GM21576 (cell line): ENCODE measurements at regions not wholly inside any gene's neighbourhood (a gene's known extent, or its start where the extent isn't known, plus 50 kb on each side); places are given as distances from the start of the nearest gene placed in this dataset.

Source experiments
- ATAC-seq: cut with Tn5 transposase; IDR thresholded peaks from one replicate; pipeline ENCODE4 v1.9.1; 2021; ENCODE audit warnings: mild to moderate bottlenecking, moderate library complexity; ENCODE audit not compliant: unreplicated experiment

DNA sequence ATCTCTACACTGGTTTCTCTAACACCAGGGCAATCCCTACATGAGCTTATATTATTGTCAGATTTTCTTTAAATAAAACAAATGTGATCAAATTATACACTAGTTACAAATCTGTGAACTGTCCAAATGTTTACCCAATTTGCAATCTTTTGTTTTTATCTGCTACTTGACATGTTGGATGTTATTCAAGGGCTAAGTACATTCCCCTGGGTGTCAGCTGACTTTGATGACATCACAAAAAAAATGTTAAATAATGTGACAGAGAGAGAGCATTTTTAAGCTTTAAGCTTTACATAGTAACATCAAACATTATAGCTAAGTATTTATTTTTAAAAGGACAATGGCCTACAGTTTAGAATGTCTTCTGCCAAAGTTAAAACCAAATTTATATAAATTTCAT, 431.3 kb upstream of the PKN2 start:
- no peak for ATAC-seq

DNA sequence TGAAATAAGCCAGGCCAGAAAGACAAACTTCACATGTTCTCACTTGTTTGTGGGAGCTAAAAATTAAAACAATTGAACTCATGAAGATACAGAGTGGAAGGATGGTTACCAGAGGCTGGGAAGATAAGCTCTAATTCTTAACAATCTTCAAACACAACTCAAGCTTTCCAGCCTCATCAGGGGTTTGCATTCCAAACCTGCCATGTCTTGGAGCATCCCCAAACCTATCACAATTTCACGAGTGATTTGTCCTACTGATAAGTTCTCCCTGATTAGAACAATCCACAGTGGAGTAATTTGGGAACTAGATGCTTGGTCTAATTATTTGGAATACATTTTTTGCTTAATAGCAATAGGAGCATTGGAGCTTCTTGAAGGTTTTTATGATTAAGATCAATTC, 418.5 kb upstream of the PKN2 start:
- ATAC-seq, result no peak

DNA sequence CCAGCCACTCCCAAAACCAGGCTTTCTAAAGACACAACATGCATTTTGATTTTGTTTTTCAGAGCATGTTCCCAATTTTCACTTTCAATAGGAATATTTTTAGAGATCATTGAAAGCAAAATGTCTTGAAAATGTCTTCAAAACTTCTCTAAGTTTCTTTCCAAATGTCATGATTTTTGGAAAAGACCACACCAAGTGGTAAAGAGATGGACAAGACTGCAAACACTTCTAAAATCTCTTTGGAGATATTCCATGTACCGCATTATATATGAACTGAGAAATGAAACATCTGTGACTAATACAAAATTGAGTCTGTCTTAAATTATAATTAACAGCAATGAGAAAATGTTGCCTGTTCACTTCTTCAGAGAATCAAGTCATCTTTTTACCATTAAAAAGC, 418.0 kb upstream of the PKN2 start:
- no peak for ATAC-seq

DNA sequence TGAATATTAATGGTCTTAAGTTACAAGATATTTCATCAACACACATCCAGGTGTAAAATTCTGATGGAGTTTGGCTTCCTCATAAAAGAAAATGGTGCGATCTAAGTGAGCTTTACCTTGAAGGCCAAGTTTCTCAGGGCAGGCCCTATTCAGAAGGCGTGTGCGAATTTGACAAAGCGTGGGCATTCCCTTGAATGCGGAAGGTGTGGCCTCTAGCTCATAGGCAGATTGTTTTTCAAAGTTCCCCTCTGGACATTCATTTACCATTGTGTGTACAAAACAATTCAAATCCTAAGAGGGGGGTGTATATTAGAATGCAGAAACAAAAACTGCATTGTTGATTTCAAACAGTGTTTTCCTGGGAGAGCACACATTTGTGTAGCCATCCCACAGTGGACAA, 411.9 kb upstream of the PKN2 start:
- no peak for ATAC-seq

DNA sequence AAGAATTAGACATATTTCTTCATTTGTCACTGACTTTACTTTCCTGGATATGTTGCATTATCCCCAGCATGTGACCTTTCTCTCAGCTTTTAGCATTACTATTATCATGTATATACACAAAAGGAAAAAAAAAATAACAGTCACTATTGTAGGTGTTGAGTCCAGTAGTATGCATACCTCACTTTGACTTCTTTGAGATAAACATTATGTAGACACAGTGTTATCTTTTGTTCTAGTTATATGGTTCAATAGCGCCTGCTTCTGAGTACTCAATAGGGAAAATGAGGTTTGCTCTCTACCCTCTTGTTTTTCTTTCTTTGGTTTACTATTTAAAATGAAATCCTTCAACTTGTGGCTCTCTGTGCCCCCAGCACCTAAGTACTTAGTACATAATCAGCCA, 409.6 kb upstream of the PKN2 start:
- no peak for ATAC-seq

DNA sequence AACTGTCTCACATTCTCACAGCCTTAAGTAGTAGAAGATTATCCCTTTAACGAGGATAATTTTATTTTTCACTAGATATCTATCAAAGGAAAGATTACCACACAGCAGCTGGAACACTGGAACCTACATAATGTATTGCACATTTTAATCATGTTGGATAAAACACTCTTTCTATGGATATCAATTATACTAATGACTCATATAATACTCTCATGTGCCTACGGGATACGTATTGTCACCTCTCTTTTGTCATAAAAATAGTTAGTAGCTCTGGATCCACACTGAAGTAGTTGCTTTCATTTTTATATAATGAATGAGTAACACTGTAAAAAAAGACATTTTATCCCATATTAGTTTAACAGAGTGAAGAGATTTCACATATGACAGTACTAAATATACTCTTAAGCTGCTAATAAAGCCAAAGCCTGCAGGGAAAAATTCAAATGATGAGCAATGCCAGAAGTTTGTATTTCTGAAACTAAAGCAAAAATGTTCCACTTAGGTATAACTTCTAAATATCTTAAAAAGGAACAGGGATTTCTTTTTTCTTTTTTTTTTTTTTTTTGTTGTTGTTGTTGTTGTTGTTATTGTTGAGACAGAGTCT, 408.7 kb upstream of the PKN2 start:
- ATAC-seq, result no peak

DNA sequence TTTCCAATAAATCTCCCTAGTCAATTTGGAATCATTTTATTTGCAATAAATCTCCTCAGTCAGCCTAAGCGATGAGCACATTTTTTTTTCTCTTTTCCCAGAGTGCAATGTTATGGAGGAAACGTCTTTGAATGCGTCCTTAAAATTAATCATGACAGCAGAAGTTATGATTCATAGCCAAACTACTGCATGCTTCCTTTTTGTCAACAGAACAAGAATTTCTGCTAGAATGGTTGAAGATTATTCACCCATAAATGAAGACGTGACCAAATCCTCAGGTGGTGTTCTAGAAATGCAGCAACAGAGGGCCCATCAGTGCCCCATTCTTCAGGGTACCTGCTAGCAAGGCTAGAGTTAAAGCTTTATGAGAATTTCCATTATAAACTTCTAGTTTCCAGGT, 407.9 kb upstream of the PKN2 start:
- no peak for ATAC-seq

DNA sequence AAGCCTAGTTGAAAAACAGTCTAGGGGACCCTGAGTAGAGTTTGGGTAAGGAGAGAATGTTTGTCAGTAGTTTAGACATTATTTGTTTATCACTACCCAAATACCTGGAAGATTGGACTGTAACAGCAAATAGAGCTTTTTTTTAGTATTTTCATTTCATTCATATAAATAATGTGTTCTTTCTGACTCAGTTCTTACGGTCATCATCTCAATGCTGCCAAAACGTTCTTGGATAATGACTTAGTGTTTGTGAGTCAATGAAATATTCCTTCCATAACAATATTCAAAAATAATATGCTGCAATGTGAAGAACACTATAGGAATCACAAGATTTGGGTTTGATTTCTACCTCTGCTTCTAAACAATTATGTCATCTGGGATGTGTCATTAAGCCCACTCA, 400.0 kb upstream of the PKN2 start:
- no peak for ATAC-seq

DNA sequence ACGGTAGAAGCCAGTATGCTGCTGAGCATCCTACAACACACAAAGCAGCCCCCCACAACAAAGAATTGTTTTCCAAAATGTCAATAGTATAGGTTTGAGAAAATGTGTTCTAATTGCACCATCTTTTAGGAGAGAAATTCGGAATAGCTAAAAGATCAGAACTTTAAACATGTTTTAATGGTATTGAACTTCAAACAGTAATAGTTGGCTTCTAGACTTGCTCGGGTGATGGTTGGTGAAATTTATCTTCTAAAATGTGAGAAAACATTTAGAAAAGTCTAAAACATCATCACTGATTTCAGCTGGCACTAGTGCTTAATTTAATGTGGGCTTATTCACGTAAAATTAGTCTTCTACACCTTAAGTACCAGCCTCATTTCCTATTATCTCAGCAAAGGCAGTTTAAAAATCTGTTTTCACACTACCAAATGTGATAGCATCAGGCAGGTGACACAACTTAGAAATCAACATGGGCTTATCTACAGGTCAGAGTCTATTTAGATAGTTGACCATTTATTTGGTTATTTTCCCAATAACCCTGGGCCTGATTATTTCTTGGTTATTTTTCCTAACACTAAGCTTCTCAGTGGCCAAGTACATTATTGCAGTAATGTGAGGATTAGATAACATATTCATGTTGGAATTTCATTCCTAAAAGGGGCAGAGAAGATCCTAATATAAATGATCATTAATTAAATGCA, 399.3 kb upstream of the PKN2 start:
- ATAC-seq, result no peak

DNA sequence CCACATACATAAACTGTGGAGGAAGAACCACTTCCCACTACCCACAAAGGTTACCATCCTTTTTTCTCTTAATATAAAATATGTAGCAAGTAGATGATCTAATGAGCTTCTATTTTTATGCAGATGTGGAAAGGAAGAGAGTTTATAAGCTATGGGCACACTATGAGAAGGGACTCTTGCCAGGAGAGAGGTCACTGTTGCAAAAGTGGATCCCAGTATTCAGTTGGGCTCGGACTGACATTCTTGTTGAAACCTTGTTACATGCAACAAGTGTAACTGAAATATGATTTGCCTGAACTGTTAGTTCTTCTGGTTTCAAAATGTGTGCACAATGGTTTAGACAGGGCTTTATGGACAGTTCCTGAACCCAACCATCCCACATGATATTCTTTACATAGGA, 397.4 kb upstream of the PKN2 start:
- ATAC-seq, result no peak

DNA sequence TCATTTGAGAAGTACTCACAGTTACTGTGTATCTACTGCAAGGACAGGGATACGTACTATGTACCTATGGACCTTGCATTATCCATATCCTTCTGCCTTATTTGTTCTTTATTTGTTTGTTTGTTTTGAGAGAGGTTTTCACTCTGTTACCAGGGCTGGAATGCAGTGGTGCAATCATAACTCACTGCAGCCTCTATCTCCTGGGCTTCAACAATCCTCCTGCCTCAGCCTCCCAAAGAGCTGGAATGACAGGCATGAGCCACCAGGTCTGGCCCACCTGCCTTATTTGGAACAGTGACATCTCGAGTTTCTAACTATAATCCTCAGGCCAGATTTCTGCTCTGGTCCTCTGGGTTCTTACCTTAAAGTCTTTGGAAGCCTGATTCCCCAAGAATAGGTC, 395.5 kb upstream of the PKN2 start:
- ATAC-seq, result no peak

DNA sequence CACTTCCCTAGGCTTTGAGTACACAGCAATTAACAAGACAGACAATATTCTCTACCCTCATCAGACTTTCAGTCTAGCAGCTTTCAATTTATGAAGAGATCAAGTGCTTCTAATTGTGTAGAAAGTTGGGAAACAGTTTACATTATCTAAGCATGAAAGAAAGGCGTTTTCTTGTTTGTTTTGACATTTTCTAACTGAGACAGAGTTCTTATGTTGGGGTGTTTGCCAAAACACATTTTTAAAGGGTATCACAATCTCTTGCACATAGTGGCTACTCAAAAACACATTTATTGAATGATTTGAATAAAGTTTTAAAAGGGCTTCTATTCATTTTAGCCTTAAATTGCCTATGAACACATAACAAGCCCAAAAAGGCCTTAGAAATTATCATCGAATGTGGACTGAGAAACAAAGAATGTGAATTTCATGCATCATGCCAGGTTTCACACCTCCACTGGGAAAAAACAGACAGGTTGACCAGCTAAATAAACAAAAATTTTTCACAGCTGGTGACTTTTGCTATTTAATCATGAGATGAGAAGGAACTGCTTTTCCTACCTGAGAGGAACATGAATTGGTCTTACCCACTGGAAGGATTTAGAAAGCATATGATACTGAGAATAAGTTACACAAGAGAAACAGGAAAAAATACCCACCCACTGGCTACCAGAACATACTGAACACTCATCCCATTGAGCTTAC, 394.5 kb upstream of the PKN2 start:
- no peak for ATAC-seq

DNA sequence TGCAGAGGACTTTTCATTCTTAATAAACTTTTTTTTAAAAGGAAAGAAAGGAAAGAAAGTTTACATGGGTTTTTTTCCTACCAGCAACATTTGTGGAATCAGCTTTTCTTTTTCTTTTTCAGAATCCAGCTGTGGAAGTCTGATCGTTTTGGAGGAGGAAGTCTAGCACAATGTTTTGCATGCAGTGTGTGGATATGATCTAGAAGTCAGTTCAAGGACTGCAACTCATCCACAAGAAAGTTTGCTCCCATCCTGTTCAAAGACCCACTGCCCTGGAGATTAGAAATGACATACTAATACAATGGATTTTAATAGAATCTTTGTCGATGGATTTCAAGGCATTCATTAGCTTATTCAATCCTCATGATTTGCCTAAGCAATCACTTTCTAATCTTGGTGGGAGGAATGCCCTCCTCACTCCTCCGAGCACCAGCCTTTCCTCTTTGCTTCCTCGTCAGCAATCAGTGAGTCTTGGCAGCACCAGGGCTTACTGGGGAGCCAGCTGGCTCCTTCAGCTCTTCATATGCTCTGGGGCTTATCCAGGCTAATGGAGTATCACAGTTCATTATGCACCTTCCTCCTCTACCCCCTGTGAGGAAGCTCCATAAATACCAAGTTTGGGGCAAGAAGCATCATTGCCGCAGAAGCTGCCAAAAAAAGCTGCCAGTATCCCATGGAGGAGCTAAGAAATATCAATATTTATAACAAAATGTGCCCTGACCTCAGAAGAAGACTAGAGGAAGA, 392.3 kb upstream of the PKN2 start:
- ATAC-seq, result no peak

DNA sequence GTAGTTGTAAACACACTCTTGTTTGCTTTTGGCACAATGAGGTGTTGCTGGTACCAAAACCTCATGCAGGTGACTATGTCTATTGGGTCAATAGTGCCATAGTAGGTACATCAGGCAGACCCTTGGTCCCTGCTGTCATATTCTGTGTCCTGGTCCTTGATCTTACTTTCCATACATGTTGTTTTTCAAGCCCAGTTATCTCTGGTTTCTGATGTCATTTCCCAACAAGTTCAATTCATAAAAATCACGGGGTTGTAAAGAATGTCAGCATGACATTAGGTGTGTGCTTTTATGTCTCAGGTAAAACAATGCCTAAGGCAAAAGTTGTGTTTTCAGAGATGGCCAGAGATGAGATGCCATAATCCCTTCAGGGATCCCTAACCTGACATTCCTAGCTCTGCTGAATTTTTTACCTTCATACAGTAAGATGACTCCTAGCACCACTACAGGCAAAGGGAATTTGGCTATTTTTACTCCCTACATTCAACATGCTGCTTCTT, 390.3 kb upstream of the PKN2 start:
- no peak for ATAC-seq

DNA sequence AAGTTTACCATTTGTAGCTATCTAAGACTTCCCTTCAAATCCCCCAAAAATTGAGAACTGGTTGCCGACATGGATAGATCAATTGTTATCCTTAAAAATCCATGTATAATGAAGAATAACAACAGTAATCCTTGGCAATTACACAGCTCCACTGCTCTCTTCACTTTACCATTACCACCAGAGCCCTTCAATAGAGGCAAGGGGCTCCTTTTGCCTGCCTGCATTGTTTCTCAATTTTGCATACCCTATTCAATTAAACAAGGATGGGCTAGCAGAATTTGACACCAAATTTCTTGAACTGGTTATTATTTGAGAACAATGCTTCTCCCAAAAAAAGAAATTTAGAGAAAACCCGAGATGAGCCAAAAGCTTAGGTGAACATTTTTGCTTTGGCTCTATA, 387.8 kb upstream of the PKN2 start:
- no peak for ATAC-seq

DNA sequence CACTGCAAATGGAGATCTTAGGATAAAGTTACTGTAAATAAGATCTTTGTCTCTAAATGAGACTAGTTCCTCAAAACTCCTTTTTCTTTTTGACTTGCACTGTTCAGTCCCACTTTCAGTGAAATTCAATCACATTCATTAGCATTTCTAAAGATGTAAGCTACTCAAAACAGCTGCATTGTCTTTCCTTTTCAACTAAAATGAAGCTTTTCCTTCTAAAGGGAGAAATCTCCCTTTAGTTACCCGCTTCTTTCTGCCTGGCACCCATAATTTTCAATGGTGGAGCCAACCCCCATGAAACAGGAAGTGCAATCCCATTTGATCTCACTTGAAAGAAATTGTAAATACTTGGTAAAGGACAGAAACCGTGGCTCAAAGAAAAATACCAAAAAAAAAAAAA, 387.4 kb upstream of the PKN2 start:
- ATAC-seq, result no peak

DNA sequence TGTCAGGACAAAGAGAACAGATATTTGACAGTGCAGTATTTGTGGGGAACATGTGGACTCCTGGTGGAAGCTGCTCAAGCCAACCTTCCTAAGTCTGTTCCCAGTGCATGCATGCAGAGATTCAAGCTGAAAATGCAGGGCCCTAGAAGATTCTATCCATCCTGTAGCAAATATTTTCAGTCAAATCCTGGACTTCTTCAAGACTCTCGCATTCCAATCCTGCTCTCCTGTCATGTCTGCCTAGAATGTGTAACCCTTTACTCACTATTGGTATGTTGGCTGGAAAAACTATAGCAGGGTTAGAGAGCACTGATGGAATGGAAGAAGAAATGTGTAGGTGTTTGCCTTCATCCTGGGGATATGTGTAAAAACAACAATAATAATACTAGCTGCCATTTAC, 385.6 kb upstream of the PKN2 start:
- no peak for ATAC-seq

DNA sequence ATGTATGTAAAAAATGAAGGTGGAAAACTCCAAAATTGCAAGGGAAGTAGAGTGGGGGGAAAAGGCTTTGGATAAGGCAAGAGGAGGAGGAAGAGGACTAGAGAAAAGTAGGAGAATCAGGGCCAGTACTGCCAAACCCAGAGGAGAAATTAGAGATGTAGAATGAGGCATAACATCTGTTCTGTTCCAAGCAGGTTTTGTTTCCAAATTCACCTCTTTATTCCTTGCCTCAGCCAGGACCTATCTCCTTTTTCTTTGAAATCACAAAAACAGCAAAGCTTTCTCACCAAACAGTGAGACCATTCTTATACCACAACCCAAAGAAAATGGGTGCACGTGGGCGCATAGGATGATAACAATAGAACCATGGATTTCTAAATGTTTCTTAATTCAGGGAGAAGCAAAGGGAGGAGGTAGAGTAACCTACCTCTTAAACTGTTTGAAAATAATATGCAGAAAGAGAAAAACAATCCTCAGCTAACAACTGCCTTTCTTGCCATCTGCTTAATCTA, 383.3 kb upstream of the PKN2 start:
- no peak for ATAC-seq

DNA sequence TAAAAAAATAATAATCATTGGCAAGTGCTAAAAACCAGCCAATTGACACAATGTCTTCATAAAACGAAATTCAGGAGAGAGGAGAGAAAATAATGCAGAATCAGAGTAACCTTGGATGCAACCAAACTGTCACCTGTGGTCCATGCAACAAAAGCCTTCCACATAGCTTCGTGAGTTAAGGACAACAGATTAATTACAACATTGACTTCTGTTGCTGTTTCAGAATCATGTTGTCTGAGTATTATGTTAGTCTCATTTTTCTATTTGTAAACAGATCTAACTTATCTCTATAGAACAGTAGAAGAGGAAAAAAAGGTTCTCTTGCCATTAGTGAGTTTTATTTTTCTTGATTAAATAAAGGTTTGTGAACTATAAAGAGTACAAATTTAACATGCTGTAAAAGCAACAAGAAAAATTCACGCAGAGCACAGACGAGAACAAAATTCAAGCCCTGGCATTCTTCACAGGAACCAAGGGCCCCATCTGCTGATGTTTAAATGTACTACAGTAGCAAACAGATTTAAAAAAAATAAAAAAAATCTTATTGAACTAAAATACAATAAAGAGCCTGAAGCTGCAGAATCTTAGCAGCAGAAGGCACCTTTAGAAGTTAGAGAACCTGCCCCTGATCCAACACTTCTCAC, 381.1 kb upstream of the PKN2 start:
- no peak for ATAC-seq

DNA sequence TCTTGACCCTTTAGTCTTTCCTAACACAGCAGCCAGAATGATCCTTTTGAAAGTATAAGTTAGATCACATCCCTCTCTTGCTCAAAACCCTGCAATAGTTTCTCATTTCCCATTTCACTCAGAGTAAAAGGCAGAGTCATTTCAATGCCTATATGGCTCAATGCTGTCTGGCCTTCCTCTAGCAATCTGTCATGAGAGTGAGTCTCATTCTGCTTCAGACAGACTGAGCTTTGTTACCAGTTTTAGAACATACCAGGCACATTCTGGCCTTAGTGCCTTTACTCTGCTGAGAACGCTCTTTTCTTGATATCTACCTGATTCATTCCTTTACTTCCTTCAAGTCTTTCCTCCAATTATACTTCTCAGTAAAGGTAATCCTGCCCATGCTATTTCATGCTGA, 372.8 kb upstream of the PKN2 start:
- no peak for ATAC-seq

DNA sequence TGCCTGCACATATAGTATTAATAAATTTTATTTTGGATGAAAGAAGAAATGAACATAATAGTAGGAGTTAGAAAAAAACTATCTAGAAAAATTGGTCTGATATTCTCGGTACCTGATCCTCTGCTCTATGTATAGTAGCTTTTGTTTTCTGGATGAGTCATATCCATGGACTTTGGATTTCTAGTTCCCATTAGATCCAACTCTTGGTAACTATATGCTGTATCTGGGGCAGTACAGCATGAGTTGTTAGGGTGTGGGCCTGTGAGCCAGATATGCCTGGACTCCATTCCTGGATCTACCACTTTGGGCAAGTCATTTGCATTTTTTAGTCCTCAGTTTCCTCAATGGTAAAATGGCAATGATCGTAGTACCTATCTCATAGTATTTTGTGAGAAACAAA, 372.2 kb upstream of the PKN2 start:
- no peak for ATAC-seq
